ENCODE measurements at regions not wholly inside any gene's neighbourhood (a gene's known extent, or its start where the extent isn't known, plus 50 kb on each side); places are given as distances from the start of the nearest gene placed in this dataset.

GRCh38 chr16:49958448-49958847 is 66.6 kb upstream of the CNEP1R1 start:
- no TSS peak for BruUV-seq (replicated peaks)
- no peaks in the 10 kb centered on the region for H3K36me3 ChIP-seq (ENCODE audit: control insufficient read depth in 2 of 2, extremely low read depth in 1 of 2, insufficient read depth in 2 of 2, low read length in 2 of 2)
- peaks cover 0 to 2% of the 10 kb centered on the region in 2 experiments for H3K27me3 ChIP-seq (ENCODE audit: control insufficient read depth in 2 of 2, insufficient read depth in 2 of 2, low read length in 2 of 2)
- H3K79me2 ChIP-seq (ENCODE audit: control insufficient read depth, insufficient read depth, low read length), result no peaks in the 10 kb centered on the region
- H3K9me1 ChIP-seq (replicated peaks; ENCODE audit: control insufficient read depth, extremely low read depth, insufficient read depth, low read length), result no peaks in the 10 kb centered on the region
- H3K4me2 ChIP-seq (ENCODE audit: insufficient read depth, low read length), result no peak overlapping the region
- ChIA-PET POLR2A (no interaction called here), CTCF (interaction anchor here (0.6 to 1.7 kb wide), 23 partner anchors 8 to 848 kb away, joined by 3 to 12 read pairs (median 3); partner anchors contain the start of gene CNEP1R1)
- no peaks in the 10 kb centered on the region for H4K20me1 ChIP-seq (replicated peaks; ENCODE audit: control insufficient read depth, extremely low read depth, insufficient read depth, low read length)
- H3K27ac ChIP-seq (ENCODE audit: insufficient read depth, low read depth, low read length), result no peak overlapping the region
- no peaks in the 10 kb centered on the region for H3K4me1 ChIP-seq (ENCODE audit: control insufficient read depth, extremely low read depth, insufficient read depth, low read length)
- H3K9ac ChIP-seq (replicated peaks; ENCODE audit: extremely low read depth, insufficient read depth, low read length), result no peak overlapping the region
- intact Hi-C loops (cut with micrococcal nuclease), result no loop called here
- dilution Hi-C loops (cut with MboI; ENCODE audit: extremely low pct_ligation_motif_present, low sequenced_read_pairs), result no loop called here
- no peak overlapping the region for H3K4me3 ChIP-seq (replicated peaks in 1 of 3; ENCODE audit: insufficient read depth in 1 of 3, low read depth in 1 of 3, low read length in 3 of 3)
- DNase-seq (ENCODE audit: low read depth, low spot score) (no peak), FAIRE-seq (no peak)
- no peaks in the 10 kb centered on the region for H3K9me3 ChIP-seq (replicated peaks; ENCODE audit: control insufficient read depth, insufficient read depth, low read length)
- H2AFZ ChIP-seq (ENCODE audit: low read depth, low read length), result no peak overlapping the region
- TF ChIP-seq POLR2AphosphoS5 (IDR thresholded peaks at IDR 0.05; ENCODE audit: insufficient read depth, low read depth, low read length) (no peak), GATA2 (IDR thresholded peaks at IDR 0.05; ENCODE audit: insufficient read depth, insufficient read length, low read depth, low read length) (no peak), MAX (IDR thresholded peaks at IDR 0.05; ENCODE audit: insufficient read depth, insufficient read length) (no peak), POLR2A (IDR thresholded peaks at IDR 0.05; ENCODE audit: low read depth, low read length) (no peak), MYC (IDR thresholded peaks at IDR 0.05; ENCODE audit: low read depth, low read length) (no peak), CTCF (IDR thresholded peaks at IDR 0.05; ENCODE audit: extremely low read depth in 1 of 2, insufficient read depth in 1 of 2, low read depth in 1 of 2, low read length in 2 of 2) (no peak), JUN (IDR thresholded peaks at IDR 0.05; ENCODE audit: borderline replicate concordance, insufficient read depth, insufficient read length, low read depth) (no peak), EZH2 (IDR thresholded peaks at IDR 0.05; ENCODE audit: borderline replicate concordance, low read depth, low read length, severe bottlenecking) (no peak), FOS (IDR thresholded peaks at IDR 0.05; ENCODE audit: borderline replicate concordance, insufficient read depth, low read length) (no peak)
